Activated CD4-positive, alpha-beta T cell treated with anti-CD3 and anti-CD28 coated beads for 24 hours (primary cell): ENCODE measurements at regions not wholly inside any gene's neighbourhood (a gene's known extent, or its start where the extent isn't known, plus 50 kb on each side); places are given as distances from the start of the nearest gene placed in this dataset.
"Not testable (repeated sequence)": the region's sequence is repeated elsewhere in the genome, so short reads cannot be mapped to it uniquely, and the experiment has no call there.

Experiments
- DNase-seq, 2 donors: peaks; one replicate each; pipeline ENCODE4 v3.0.0-alpha.2; 2020; ENCODE audit warnings: low read depth in 2 of 2

DNA sequence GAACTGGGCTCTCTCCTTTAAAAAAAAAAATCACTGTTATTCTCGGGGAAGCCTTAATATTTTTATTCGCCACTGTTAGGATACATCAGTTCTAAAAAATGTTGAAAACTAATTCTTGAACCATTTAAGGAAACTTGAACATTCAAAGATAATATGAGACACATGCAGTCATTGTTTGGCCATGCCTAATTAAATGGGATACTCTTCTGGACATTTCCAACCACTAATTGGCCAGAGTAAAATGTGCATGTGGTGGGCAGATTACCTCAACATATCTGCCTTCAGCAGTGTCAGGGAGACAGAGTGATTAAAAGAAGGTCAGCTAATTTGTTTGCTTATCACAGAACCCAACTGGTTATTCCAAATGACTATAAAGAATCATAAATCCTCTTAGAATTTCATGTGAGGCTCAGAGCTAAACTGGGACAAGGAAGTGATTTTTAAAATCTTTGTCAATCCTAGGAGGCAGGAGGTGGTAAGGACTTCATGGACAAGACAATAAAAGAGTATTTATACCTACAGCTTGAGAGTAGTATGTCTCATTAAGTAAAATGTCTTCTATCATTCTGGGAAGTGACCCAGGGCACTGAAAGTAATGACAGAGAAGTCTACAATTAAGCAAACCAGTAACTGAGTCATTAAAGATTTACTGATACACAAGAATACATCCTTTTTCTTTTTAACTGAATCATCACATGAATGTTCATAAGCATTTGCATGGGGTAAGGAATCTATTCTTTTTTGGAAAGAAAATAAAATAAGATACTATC, 242.9 kb upstream of the TRPM3 start:
- no peak for DNase-seq

DNA sequence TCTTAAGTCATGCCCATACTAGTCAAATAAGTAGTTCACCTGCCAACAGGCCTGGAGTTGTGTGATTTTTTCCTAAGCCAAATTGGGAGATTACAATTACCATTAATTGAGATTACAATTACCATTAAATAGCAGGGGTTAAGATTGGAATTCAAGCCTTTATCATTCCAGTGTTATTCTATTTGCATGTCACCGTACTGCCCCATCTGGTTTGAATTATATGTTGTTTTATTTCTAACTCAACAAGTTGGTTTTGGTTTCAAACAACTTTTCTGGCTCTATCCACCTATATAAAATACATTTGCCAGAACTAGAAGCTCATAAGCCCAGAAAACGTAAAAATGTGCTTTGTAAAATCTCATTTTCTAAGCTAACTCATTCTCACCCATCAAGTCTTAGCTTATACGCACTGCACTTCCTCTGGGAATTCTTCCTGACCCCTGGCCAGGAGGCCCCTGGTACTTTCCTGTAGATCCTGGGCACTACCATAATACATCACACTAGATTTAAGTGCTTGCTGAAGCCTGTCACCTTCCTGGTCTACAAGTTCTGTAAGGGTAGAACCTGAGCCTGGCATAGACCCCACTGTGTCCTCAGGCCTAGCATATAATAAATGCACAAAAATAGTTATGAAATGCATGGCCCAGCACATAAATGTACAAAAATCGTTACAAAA, 242.0 kb upstream of the TRPM3 start:
- no peak for DNase-seq

DNA sequence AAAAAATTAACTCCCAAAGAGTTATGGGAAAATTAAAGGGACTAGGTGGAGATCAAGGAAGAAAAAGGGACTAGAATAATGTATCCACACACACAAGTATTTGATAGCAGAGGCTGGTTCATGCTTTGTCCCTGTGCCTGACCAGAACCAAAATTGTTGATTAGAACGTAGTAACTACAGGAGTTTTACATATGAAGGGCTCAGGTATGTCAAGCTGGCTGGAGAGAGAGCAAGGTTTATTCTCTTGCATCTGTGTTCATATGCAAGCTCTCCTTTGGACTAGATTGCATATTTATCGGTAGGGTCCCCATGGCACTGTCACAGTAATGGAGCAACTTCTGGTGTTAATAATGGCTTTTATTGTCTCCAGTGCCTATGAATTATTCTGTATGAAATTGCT, 239.9 kb upstream of the TRPM3 start:
- DNase-seq, result no peak

DNA sequence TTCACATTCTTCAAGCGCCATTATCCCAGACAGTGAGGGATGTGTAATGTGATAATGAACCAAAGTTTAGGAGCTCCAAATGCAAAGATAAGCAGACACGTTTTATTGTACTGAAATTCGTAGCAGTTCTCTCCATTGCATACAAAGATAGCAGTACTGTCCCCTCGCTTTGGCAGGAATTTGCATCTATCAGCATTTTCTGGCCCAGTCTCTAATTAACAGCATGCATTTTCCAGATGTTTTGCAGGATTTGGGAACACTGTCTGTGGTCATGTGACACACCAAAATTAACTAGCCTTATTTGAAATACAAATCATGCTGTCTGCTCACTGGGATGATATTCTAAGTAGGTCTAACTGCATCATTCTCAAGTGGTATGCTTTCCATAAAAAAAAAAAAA, 235.9 kb upstream of the TRPM3 start:
- DNase-seq, result no peak

DNA sequence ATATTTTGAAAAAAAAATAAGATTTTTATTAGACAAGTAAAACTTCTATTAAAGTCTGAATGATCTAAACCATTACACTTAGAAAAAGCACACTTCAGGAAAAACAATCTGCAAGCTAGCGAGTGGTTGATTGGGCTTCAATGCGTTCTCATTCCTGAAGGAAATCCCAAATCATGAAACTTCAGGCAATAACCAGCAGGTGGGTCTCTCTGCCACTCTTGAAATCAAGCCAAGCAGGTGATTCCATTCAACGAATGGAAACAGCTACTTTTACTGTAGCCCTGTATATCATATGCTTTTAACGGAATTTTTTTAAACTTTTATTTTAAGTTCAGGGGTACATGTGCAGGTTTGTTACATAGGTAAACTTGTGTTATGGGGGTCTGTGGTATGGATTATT, 234.5 kb upstream of the TRPM3 start:
- no peak for DNase-seq

DNA sequence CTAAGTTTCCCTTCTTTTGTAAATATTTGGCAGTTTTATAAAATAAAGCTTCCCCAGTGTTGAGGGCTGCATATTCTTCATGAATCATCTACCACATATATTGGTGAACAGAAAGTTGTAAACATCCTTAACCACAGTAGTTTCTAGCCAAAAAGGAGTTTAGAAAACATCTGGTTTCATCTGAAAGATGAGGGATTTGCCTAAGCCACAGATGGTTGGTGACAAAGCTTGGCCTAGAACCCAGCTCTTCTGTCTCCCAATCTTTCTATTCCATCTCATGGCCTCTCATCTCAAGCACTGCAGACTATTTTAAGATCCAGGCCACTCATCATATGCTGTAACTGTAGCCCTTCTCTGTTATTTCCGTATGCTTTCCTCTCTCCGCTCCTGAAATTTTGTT, 232.3 kb upstream of the TRPM3 start:
- DNase-seq, result no peak

DNA sequence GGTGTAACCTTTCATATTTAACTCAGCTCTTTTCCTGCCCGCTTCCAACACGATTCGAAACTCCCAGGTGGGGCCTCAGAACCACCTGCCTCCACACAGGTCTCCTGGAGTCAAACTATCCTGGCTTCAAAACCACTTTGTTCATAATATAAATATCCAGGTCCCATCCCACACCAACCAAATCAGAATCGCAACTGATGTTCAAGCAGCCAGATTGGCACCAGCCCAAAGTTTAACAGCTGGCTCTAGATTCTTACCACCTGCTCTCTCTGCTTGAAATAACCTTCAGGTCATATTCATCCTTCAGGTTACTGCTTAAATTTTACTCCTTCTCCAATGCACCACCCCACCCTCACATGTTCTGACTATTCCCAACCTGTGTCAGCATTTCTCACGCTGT, 231.4 kb upstream of the TRPM3 start:
- no peak for DNase-seq

DNA sequence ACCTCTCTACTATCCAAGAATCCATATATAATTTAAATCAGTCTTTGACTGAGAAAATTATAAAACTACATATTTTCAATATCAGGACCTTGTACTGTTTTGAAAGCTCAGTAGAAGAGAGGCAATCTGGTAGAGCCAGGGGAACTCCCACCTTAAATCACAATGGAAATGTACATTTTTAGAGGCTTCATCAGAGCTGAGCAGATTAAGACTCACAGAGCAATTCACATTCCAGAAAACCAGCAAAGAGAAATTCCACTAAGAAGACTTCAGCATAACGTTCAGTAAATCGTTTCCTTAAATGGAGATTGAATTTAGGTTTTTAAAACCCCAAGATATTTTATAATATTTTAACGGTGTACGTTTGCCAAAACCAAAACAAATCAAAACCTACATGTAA, 227.8 kb upstream of the TRPM3 start:
- DNase-seq, result no peak

DNA sequence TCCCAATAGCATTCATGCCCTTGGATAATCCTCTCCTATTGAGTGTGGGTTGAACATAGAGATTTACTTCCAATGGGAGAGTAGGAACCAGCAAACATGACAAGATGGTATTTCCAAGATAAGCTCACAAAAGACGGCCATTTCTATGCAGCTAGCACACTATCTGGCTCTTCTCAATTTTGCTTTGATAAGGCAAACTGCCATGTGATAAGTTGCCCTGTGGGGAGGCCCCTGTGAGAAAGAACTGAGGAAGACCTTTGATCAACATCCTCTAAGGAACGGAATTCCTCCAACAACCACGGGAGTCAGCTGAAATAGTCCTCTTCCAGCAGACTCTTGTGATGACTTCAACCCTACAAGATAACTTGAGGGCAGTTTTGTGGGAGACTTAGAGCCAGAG, 211.9 kb upstream of the TRPM3 start:
- no peak for DNase-seq

DNA sequence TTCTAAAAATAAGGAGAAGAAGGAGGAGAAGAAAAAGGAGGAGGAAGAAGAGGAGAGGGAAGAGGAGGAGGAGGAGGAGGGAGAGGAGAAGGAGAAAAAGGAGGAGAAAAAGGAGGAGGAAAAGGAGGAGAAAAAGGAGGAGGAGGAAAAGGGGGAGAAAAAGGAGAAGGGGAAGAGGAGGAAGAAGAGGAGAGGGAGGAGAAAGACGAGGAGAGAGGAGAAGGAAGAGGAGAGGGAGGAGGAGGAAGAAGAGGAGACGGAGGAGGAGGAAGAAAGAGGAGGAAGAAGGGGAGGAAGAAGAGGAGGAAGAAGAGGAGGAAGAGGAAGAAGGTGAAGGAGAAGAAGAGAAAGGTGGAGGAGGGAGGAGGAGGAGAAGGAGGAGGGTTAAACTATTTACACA, 210.2 kb upstream of the TRPM3 start:
- DNase-seq, result no peak

DNA sequence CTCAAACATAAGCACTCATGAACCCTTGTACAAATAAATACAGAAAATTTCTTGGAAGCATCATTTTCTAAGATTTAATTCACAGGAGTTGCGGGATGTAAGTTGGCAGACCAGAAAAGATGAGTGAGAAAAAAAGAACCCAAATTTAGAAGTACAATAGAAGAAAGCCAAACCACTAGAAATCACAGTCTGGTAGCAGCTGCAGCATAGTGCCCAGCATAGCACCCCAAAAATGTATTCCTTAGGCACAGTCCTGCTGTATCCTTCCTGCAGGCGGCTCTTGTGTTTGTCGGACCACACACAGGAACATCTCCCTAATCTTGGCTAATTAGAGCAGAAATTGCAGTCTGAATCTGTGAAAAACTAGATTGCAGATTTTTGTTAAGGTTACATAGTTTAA, 208.5 kb upstream of the TRPM3 start:
- no peak for DNase-seq

DNA sequence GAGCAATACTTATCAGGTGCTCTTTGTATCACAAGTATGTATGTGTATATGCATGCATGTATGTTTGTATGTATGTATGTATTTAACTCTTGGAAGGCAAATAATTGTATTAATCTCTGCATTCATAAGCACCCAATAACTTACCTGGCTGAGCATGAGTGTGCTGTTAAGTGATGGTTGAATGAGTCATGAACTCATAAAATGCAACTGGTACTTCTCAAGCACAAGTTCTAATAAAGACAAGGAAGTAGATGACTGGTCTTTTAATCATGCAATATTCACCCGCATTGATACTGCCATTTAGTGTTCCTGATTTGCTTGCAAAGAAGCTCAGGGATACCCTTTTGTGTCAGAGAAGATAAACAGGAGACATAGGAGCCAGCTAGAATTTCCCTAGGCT, 204.9 kb upstream of the TRPM3 start:
- no peak for DNase-seq

DNA sequence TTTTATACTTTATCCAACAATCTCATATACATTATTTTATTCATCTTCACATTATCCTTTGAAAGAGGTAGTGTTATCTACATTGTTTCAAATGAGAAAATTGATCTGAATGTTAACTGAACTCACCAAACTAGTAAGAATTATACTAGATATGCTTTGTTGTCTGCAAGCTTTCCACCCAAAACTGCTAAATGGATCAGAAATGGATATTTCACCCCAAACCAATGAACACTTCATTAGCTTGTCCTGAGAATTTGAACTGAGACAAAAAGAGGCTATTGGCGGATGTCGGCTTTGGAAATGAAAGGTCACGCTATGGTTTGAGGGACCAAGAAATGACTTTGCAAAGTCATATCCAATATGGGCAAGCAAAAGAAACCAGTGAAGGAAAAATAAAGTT, 201.9 kb upstream of the TRPM3 start:
- no peak for DNase-seq

DNA sequence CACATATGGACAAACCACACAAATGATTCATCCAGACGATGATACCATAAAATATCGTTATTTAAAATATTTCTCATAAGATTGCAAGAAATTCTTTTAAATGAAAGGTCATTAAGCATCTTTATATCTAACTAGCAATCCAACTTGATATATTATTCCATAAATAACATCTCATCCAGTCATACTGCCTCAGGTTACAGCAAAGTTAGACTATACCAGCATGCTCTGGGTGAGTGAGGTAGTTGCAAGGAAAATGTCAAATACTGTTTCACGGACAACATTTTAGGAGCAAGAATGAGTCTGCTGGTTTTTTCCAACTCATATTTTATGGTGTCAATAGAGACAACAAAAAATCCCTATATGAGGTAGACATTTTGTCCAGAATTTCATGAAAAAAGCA, 200.9 kb upstream of the TRPM3 start:
- no peak for DNase-seq

DNA sequence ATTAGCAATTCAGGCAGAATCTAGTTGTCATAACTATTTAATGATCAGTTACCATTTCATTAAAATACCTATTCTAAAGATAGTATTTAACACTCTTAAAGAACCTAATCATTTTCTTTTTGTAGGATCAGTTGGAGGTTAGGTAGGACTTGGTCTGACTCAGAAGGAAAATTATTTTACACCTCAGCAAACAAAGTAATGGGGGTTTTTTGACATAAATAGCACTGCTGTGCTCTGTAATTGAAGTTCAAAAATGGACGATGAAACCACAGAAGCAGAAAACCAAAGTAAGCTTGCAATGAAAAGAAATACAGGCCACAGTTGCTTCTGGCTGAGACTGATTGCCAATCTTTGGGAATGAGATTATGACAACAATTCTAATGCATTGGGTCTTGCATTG, 187.0 kb upstream of the TRPM3 start:
- DNase-seq, result no peak

DNA sequence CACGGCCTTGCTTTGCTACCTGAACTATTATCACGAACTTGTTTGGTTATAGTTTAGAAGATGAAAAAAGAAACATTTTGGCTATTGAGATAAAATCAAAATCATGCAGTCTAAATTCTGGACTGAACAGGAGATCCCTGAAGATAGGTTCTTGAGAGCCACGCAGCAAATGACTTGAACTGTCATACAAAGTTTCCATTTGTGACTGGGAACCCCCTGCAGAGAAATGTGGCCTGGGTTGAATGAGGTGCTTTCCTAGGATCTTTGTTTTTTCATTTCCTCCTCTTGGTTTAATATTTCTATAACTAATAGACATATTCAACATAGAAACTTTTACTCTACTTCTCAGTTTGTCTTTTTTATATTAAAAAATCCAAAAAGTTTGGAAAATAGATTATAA, 184.7 kb upstream of the TRPM3 start:
- DNase-seq, result no peak

DNA sequence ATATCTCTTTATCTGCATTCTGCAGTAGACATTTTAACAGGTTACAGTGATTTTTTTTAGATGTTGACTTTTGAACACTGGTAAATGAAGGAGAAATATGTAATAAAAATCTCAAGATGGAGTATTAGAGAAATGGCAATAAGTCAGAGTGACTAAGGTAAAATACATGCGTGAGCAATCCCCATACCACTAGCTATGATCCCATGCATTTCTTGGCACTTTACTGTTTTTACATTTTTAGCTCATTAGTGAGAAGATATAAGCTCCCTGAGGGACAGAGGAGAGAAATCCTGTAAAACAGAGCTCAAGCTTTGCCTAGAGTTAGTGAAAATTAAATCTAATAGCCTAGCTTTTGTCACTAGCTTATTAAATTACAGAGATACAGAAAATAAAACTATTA, 181.9 kb upstream of the TRPM3 start:
- no peak for DNase-seq

DNA sequence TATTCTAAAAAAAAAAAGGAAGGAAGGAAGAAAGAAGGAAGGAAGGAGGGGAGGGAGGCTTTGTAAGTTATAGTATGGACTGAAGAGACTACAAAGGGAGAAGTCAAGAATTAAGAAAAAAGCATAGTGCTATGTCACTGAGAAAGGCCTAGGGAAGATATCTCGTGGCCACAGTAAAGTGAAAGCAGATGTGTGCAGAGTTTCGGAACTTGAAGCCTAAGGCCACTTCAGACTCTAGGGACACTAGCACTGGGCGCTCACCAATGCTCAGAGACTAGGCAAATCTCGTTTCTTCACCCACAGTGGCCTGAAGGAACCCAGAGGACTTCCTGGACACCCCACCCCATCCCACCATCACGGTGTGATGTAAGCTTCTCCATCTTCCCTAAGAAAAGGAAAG, 181.4 kb upstream of the TRPM3 start:
- no peak for DNase-seq

DNA sequence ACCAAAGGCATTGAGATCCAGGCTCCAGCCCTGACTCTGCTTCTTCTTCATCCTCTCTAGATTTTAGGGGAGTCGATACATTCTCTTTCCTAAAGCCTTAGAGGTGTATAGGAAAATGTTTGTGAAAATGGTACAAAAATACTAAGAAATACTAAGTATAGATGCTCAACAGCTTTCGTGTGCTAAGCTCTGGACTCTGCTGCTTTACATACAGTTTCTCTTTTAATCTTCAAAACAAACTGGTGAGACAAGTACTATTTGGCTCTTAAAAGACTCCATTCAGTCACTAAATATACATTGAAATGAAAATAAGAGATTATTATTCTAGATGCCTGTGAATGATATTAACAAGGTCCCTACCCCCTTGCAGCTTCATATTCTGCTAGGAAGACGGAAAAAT, 174.5 kb upstream of the TRPM3 start:
- DNase-seq, result no peak

DNA sequence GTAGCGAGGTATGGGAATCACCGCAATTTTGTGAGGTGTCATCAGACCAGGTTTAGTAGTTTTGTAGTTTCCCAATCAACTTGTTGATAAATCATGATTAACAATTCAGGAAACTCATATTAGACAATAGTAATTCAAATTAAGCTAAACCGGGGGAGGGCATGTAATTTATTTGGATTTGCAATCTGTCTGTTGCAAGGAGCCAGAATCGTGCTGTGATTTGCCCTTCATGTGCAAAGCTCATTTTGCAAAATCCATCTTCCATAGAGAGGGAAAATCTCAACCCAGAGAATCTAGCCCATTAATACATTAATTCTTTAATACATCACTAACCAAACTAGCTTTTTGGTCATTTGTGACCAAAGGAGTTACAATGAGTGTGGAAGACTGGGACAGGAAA, 164.7 kb upstream of the TRPM3 start:
- no peak for DNase-seq

DNA sequence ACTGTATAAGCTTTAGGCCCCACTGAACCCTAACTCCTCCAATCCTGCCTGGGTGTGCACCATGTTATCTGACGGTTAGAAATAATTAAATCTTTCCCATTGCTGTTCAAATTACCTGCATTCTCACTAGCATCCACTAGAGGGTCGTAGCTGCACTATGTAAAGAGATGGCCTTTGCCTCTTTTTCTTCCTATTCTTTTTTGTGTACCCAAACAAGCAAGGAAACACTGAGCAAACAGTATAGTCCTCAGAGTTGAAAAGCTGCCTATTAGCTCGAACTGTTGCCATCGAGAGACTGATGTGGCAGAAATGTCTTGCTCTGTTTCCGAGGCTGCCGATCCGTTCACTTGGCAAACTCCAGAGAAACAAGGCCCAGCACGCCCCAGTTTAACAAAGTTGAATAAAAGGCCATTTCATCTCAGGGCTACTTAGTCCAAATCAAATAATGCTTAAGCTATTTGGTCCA, 163.8 kb upstream of the TRPM3 start:
- DNase-seq, result peak; percentile 2 to 13

DNA sequence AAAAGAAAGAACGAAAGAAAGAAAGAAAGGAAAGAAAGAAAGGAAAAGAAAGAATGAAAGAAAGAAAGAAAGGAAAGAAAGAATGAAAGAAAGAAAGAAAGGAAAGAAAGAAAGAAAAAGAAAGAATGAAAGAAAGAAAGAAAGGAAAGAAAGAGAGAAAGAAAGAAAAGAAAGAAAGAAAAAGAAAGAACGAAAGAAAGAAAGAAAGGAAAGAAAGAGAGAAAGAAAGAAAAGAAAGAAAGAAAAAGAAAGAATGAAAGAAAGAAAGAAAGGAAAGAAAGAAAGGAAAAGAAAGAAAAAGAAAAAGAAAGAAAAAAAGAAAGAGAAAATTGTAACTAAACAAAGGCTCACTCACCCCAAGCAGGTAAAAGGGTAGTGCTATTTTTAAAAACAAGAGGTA, 160.7 kb upstream of the TRPM3 start:
- not testable (repeated sequence) for DNase-seq

DNA sequence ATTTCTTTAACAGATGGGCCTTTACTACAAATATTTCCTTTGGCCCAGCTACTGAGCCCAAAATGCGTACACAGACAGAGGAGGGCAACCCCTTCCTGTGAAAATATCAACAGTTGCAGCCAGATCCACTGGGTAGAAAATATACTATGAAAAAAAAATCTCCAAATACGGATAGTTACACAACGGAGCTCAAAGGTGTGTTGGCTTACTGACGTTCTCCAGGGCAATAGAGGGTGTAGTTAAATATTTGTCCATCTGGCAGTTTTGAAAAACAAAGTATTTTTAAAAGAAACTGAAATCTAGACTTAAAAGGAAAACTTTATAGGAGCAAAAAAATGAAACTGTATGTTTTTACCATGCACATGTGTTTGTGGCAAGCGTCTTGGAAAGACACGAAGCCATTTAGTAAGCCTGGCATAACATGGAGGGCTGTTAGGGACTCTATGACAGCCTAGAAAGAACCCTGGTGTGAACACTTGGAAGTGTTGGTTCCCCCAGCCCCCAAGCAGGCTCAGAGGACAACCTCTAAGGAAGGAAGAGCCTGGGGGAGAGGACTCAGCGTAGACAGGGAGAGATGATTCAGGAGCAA, 157.8 kb upstream of the TRPM3 start:
- no peak for DNase-seq
